LHCN-M2 (cell line): ENCODE measurements at regions not wholly inside any gene's neighbourhood (a gene's known extent, or its start where the extent isn't known, plus 50 kb on each side); places are given as distances from the start of the nearest gene placed in this dataset.

Source experiments
- DNase-seq: peaks from one replicate; pipeline ENCODE4 v3.0.0-alpha.2; 2012; ENCODE audit warnings: low read depth

GRCh38 chr2:228239907-228240561, 58.5 kb upstream of the SPHKAP start:
- no peak for DNase-seq

GRCh38 chr2:228239207-228239906, 57.9 kb upstream of the SPHKAP start:
- DNase-seq: no peak
